Skeletal muscle tissue (tissue), 3 donors: ENCODE measurements at regions not wholly inside any gene's neighbourhood (a gene's known extent, or its start where the extent isn't known, plus 50 kb on each side); places are given as distances from the start of the nearest gene placed in this dataset.

Source experiments
- H3K27ac ChIP-seq: one replicate; pipeline ENCODE4 v1.7.0; 2013; ENCODE audit warnings: mild to moderate bottlenecking, low read depth, low read length, inconsistent platforms
- H3K27me3 ChIP-seq, 3 donors: one replicate each; pipeline ENCODE4 v1.7.0; 2013; ENCODE audit warnings: low read length in 3 of 3; ENCODE audit not compliant: control insufficient read depth in 3 of 3, insufficient read depth in 3 of 3
- H3K36me3 ChIP-seq, 3 donors: one replicate each; pipeline ENCODE4 v1.7.0; 2013; ENCODE audit warnings: low read length in 3 of 3; ENCODE audit not compliant: control insufficient read depth in 3 of 3, insufficient read depth in 3 of 3
- H3K4me1 ChIP-seq, 3 donors: one replicate each; pipeline ENCODE4 v1.7.0; 2013; ENCODE audit warnings: low read length in 3 of 3, mild to moderate bottlenecking in 3 of 3; ENCODE audit not compliant: control insufficient read depth in 3 of 3, insufficient read depth in 3 of 3
- H3K4me3 ChIP-seq, 3 donors: one replicate each; pipeline ENCODE4 v1.7.0; 2013; ENCODE audit warnings: low read length in 3 of 3
- H3K9ac ChIP-seq, 3 donors: one replicate each; pipeline ENCODE4 v1.7.0; 2013; ENCODE audit warnings: low read length in 3 of 3, mild to moderate bottlenecking in 3 of 3, moderate library complexity in 2 of 3, low read depth in 1 of 3
- H3K9me3 ChIP-seq, 3 donors: one replicate each; pipeline ENCODE4 v1.7.0; 2013; ENCODE audit warnings: low read length in 3 of 3; ENCODE audit not compliant: control insufficient read depth in 3 of 3
- donor health status: Osteomylitis.

DNA sequence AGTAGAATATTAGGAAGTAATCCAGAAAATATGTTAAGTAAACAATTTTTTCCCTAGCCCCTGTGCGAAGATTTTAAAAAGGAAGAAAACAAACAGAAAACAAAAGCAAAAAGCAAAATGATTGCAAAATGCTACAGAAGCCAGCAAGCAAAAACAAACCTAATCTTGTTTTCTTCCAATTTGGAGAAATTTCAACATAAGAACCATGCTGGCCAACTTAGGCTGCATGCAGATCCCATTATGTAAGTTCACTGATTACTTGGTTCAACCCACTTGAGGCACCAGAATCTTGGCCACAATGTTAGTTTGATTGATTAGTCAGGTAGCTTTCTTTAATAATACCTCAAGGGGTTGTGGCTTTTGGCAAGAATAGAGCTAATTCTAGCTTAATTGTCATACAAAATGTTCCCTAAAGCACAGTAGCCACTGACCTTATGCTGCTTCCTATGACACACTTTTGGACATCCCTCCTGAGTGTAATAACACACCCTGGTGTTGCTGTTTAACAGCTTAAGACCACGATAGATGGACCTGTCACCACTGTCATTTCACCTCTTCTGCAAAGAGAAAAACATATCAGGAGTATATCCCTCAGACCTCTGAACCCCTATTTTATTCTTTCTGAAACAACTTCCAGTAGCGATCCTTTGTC, 2342.1 kb downstream of the PCDH7 start:
- Histone ChIP-seq H3K4me1 (no peaks in the 10 kb centered on the region), H3K36me3 (no peaks in the 10 kb centered on the region), H3K9ac (no peak overlapping the region), H3K4me3 (no peak overlapping the region), H3K9me3 (no peaks in the 10 kb centered on the region), H3K27ac (no peak overlapping the region), H3K27me3 (no peaks in the 10 kb centered on the region)

DNA sequence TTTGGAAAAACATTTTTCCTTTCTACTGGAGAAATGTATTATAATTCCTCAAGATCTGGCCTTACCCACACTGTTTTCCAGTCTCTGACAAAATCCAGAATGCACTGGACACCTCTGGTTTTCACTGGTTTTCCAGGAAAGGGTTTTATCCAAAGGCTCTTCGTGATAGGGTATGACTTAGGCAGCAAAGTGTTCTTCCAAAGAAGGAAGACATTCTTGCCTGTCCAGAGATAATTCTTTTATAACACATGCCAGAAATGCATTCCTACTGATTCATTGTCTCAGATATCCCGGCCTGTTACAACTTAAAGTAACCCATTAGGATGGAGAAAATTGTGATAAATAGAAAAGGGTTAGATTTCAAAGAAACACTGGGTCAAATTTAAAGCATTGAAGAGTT, 2343.1 kb downstream of the PCDH7 start:
- Histone ChIP-seq H3K27me3 (no peaks in the 10 kb centered on the region), H3K9me3 (no peaks in the 10 kb centered on the region), H3K4me1 (no peaks in the 10 kb centered on the region), H3K9ac (no peak overlapping the region), H3K36me3 (no peaks in the 10 kb centered on the region), H3K4me3 (no peak overlapping the region), H3K27ac (no peak overlapping the region)

DNA sequence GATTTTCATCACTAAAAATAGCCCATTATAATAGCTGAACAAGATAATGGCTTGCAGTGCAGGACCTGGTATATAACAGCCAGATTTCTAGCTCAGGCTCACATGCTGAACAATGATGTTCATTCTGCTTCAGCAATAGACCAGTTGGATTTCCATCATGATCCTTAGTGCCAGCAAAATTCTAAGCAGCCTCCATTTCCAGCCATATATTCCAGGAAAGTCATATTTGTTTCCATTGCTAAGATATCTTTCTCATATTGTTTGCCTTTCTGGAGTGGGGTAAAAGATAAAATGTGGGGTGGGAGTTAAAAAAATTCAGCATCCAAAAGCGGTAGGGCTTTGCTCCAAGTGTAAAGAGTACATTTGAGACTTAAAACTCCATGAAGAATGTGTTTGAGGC, 2344.1 kb downstream of the PCDH7 start:
- Histone ChIP-seq H3K9ac (no peak overlapping the region), H3K27ac (no peak overlapping the region), H3K4me3 (no peak overlapping the region), H3K36me3 (no peaks in the 10 kb centered on the region), H3K4me1 (no peaks in the 10 kb centered on the region), H3K9me3 (no peaks in the 10 kb centered on the region), H3K27me3 (no peaks in the 10 kb centered on the region)

DNA sequence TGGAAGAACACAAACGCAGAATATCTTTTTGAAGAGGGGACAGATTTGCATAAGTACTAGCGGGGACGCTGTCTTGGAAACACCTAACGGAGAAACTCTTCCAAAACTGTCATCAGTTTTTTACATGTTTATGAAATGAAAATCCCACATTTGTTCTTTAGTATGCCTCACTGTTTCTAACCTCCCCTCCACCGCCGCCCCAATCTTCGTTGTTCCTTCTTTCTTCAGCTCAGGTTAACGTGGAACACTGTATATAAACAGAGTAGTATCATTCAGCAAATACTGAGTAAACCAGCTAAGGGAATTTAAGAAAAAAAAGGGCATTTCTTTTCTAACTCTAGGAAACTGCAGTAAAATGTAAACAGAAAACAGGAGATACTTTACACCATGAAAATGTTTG, 2345.6 kb downstream of the PCDH7 start:
- Histone ChIP-seq H3K4me1 (no peaks in the 10 kb centered on the region), H3K9ac (no peak overlapping the region), H3K27ac (no peak overlapping the region), H3K9me3 (no peaks in the 10 kb centered on the region), H3K27me3 (no peaks in the 10 kb centered on the region), H3K36me3 (no peaks in the 10 kb centered on the region), H3K4me3 (no peak overlapping the region)

DNA sequence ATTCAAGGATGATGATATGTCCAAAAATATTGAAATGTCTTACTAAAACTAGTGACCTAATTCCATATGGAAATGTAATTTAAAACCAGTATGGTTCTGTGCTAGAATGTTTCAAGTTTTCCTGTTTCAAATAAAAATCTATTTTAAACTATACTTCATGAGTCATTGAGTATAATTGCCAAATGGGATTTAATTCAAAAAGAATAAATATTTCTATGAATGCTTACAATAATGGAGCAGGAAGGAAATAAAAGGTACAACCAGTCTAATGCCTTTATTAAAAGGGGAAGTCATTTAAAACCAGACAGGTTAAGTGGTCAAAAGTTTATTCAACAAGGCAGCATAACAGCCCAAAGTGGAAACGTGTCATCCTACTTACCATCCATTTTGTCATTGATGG, 2347.1 kb downstream of the PCDH7 start:
- no peaks in the 10 kb centered on the region for H3K4me1 ChIP-seq
- H3K9ac ChIP-seq, result no peak overlapping the region
- H3K4me3 ChIP-seq, result no peak overlapping the region
- H3K9me3 ChIP-seq, result no peaks in the 10 kb centered on the region
- no peaks in the 10 kb centered on the region for H3K36me3 ChIP-seq
- H3K27me3 ChIP-seq, result no peaks in the 10 kb centered on the region
- H3K27ac ChIP-seq, result no peak overlapping the region

DNA sequence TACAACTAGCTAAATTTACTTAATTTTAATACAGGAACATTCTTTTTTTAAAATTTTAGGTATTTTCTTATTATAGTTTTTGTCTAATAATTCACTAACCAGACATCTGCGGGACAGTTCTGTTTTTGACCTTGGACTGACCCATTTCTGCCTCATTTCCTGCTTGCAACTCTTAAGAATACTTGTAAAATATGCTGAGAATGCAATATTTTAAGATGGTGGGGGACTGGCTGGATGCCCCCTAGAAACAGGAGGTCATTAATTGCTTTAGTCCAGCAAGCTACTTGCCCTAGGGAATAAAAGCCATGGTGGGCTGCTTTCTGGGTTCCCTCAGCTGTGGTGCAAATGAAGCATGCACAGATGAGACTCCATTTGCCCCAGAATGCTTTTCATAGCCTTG, 2348.4 kb downstream of the PCDH7 start:
- H3K36me3 ChIP-seq, result no peaks in the 10 kb centered on the region
- no peak overlapping the region for H3K27ac ChIP-seq
- no peaks in the 10 kb centered on the region for H3K27me3 ChIP-seq
- H3K4me1 ChIP-seq, result no peaks in the 10 kb centered on the region
- H3K4me3 ChIP-seq, result no peak overlapping the region
- H3K9me3 ChIP-seq, result no peaks in the 10 kb centered on the region
- no peak overlapping the region for H3K9ac ChIP-seq

DNA sequence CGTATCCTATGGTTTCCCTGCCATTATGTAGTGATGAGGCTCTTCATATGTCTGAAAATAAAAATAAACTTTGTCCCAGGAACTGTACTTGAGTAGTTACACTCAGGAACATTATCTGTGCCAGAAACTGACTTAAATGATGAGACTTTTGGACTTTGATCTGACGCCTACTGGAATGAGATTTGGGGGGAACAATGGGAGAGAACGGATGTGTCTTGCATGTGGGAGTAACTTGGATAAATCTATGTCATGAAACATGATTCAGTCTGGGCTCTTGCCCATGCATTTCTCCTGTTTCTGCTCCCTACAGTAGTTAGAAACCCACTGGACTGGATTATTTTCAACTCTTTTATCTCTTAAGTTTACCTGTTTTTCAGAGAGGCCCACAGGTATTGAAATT, 2351.4 kb downstream of the PCDH7 start:
- Histone ChIP-seq H3K27me3 (no peaks in the 10 kb centered on the region), H3K9ac (no peak overlapping the region), H3K4me3 (no peak overlapping the region), H3K9me3 (no peaks in the 10 kb centered on the region), H3K36me3 (no peaks in the 10 kb centered on the region), H3K27ac (no peak overlapping the region), H3K4me1 (no peaks in the 10 kb centered on the region)

DNA sequence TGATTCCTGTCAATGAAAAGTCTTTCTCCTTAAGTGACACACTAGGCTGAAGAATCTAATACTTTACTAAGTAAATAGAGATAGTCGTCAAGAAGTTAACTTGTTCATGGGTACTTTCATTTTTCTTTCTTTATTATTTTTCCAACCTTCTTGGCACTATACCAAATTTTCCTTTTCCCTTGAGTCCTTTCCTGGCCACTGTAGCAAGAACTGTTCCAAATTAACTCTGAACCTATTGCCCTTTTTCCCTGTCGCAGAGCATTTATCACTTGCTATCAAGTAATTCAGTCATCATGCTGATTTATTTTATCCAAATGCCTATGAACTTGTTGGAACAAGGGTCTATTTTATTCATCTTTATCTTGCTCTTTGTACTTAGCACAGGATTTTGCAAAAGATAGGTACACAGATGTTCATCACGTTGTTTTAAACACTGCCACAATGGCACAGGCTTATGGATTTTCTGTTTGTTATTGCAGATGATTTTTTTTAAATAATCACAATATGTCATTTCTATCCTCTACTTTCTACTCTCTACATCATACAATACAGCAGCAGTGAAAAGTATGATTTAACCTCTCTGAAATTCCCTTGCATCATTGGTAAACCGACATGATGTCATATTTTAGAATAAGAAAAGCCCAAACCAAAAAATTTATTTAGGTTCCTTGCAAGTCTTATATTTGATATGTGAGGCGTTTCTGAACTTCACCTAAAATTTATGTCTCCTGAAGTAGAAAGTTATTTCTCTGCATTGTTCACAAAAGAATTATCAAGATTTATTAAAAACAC, 2352.3 kb downstream of the PCDH7 start:
- Histone ChIP-seq H3K27ac (no peak overlapping the region), H3K27me3 (no peaks in the 10 kb centered on the region), H3K4me1 (no peaks in the 10 kb centered on the region), H3K9me3 (no peaks in the 10 kb centered on the region), H3K9ac (no peak overlapping the region), H3K4me3 (no peak overlapping the region), H3K36me3 (no peaks in the 10 kb centered on the region)

DNA sequence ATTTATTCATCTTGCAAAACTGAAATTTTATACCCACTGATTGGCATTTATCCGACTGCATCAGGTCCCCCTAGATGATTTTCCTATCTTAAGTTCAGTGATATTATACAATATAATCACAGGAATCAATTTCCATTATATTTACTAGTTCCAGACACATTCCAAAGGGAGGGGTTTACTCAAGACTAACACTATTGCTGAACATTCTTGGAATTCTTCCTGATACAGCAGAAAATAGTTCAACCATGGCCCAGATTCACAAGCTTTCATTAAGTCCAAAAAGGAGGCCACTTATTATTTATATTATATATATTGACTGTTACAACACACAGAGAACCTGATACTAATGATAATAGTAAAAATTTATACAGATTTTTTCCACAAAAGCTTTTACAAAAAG, 2353.6 kb downstream of the PCDH7 start:
- Histone ChIP-seq H3K27me3 (no peaks in the 10 kb centered on the region), H3K4me3 (no peak overlapping the region), H3K9me3 (no peaks in the 10 kb centered on the region), H3K9ac (no peak overlapping the region), H3K27ac (no peak overlapping the region), H3K36me3 (no peaks in the 10 kb centered on the region), H3K4me1 (no peaks in the 10 kb centered on the region)

DNA sequence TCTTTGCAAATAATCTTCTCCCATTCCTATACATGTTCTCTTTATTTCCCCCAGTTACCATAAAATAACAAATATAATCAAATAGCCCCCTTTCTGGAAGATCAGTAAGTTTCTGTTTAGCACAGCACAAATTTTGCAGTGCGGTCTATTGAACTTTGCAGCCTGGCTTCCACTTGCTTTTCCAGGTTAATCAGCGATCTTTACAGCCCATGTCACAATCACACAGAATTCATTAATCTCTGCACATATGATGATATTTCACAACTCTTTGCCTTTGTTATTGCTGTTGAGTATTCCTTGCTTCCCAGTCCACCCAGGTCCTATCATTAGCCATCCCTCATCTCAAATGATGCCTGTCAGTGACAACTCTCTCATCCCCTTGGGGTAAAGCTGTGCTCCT, 2358.0 kb downstream of the PCDH7 start:
- Histone ChIP-seq H3K36me3 (no peaks in the 10 kb centered on the region), H3K9me3 (no peaks in the 10 kb centered on the region), H3K4me1 (no peaks in the 10 kb centered on the region), H3K9ac (no peak overlapping the region), H3K27ac (no peak overlapping the region), H3K4me3 (no peak overlapping the region), H3K27me3 (no peaks in the 10 kb centered on the region)
